ENCODE measurements at regions not wholly inside any gene's neighbourhood (a gene's known extent, or its start where the extent isn't known, plus 50 kb on each side); places are given as distances from the start of the nearest gene placed in this dataset.

DNA sequence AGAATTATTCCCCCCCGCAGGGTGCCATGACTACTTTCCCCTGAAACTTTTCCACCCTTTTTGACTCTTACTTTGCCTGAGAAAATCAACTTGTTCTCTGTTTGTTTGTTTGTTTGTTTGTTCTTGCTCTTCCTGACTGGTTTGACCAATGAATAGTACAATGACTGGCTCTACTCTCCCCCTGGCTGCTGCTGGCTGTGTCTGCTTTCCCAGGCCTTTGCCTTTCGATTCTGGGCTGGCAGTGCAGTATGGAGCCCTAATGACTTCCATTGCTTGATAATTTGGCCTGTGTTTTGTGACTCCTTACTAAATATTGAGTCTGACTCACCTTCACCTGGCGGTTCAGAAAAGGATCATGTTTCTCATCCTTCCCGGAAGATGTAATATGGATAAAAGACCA lies 241.1 kb downstream of the TMEM182 start:
- H3K9me3 ChIP-seq (ENCODE audit: control insufficient read depth, insufficient read depth, low read length): peaks cover 3% of the 10 kb centered on the region
- H4K20me1 ChIP-seq (ENCODE audit: insufficient read depth, low read length): no peaks in the 10 kb centered on the region
- no peaks in the 10 kb centered on the region for H3K36me3 ChIP-seq (ENCODE audit: control insufficient read depth, insufficient read depth, low read length)
- no peaks in the 10 kb centered on the region for H3K9me1 ChIP-seq (ENCODE audit: insufficient read depth, low read length)
- no peak overlapping the region for H2BK20ac ChIP-seq (ENCODE audit: low read depth, low read length)
- H3K4me1 ChIP-seq (ENCODE audit: control insufficient read depth, insufficient read depth, low read length): no peaks in the 10 kb centered on the region
- H3K4ac ChIP-seq (ENCODE audit: low read depth, low read length): no peak overlapping the region
- BruUV-seq (replicated peaks): no TSS peak
- H3K9ac ChIP-seq (ENCODE audit: low read depth, low read length): no peak overlapping the region
- TF ChIP-seq, protein P1, sequence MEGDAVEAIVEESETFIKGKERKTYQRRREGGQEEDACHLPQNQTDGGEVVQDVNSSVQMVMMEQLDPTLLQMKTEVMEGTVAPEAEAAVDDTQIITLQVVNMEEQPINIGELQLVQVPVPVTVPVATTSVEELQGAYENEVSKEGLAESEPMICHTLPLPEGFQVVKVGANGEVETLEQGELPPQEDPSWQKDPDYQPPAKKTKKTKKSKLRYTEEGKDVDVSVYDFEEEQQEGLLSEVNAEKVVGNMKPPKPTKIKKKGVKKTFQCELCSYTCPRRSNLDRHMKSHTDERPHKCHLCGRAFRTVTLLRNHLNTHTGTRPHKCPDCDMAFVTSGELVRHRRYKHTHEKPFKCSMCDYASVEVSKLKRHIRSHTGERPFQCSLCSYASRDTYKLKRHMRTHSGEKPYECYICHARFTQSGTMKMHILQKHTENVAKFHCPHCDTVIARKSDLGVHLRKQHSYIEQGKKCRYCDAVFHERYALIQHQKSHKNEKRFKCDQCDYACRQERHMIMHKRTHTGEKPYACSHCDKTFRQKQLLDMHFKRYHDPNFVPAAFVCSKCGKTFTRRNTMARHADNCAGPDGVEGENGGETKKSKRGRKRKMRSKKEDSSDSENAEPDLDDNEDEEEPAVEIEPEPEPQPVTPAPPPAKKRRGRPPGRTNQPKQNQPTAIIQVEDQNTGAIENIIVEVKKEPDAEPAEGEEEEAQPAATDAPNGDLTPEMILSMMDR (conservative IDR thresholded peaks at IDR 0.05; ENCODE audit: low read depth, low read length): no peak
- TF ChIP-seq RCOR1 (IDR thresholded peaks at IDR 0.05; ENCODE audit: insufficient replicate concordance, low read length) (no peak), POLR2A (IDR thresholded peaks at IDR 0.05; ENCODE audit: low read depth, low read length) (no peak), MXI1 (IDR thresholded peaks at IDR 0.05; ENCODE audit: borderline replicate concordance, low read depth, low read length) (no peak), SMC3 (IDR thresholded peaks at IDR 0.05; ENCODE audit: low read depth, low read length) (no peak), RFX5 (IDR thresholded peaks at IDR 0.05; ENCODE audit: low read depth, low read length) (no peak), RAD21 (IDR thresholded peaks at IDR 0.05; ENCODE audit: low read length) (no peak), CEBPB (IDR thresholded peaks at IDR 0.05; ENCODE audit: low read depth, low read length) (no peak), MAFK (IDR thresholded peaks at IDR 0.05; ENCODE audit: low read depth, low read length) (no peak), NFE2L2 (IDR thresholded peaks at IDR 0.05; ENCODE audit: low read depth, low read length) (no peak), MAZ (IDR thresholded peaks at IDR 0.05; ENCODE audit: borderline replicate concordance, low read depth, low read length) (no peak), CHD1 (IDR thresholded peaks at IDR 0.05; ENCODE audit: low read depth, low read length) (no peak), BHLHE40 (IDR thresholded peaks at IDR 0.05; ENCODE audit: low read depth, low read length) (no peak), FOS (IDR thresholded peaks at IDR 0.05; ENCODE audit: low read depth, low read length) (no peak)
- TF ChIP-seq, protein P2, sequence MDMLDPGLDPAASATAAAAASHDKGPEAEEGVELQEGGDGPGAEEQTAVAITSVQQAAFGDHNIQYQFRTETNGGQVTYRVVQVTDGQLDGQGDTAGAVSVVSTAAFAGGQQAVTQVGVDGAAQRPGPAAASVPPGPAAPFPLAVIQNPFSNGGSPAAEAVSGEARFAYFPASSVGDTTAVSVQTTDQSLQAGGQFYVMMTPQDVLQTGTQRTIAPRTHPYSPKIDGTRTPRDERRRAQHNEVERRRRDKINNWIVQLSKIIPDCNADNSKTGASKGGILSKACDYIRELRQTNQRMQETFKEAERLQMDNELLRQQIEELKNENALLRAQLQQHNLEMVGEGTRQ (IDR thresholded peaks at IDR 0.05; ENCODE audit: low read depth, low read length): no peak
- TF ChIP-seq, protein P3, sequence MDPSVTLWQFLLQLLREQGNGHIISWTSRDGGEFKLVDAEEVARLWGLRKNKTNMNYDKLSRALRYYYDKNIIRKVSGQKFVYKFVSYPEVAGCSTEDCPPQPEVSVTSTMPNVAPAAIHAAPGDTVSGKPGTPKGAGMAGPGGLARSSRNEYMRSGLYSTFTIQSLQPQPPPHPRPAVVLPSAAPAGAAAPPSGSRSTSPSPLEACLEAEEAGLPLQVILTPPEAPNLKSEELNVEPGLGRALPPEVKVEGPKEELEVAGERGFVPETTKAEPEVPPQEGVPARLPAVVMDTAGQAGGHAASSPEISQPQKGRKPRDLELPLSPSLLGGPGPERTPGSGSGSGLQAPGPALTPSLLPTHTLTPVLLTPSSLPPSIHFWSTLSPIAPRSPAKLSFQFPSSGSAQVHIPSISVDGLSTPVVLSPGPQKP (IDR thresholded peaks at IDR 0.05; ENCODE audit: borderline replicate concordance, low read depth, low read length): no peak
- H4K5ac ChIP-seq (ENCODE audit: low read depth, low read length): no peak overlapping the region
- no peak overlapping the region for H2BK15ac ChIP-seq (ENCODE audit: low read depth, low read length)
- H4K91ac ChIP-seq (ENCODE audit: insufficient read depth, low read depth, low read length): no peak overlapping the region
- H3K56ac ChIP-seq (ENCODE audit: extremely low read depth, insufficient read depth, low read length): no peak overlapping the region
- in situ Hi-C loops (cut with MboI; ENCODE audit: low sequenced_read_pairs) (no loop called here), dilution Hi-C loops (cut with HindIII; ENCODE audit: low sequenced_read_pairs, unreplicated experiment) (no loop called here), intact Hi-C loops (cut with micrococcal nuclease) (no loop called here)
- WGBS, 2 experiments (ENCODE audit: extremely low coverage in 2 of 2, insufficient read length in 1 of 2): no CpG with 5 or more reads among the region's 4 CpGs
- H2BK120ac ChIP-seq (ENCODE audit: low read depth, low read length): no peak overlapping the region
- DNase-seq (no peak), ATAC-seq (ENCODE audit: low read depth) (no peak)
- no peak overlapping the region for H3K14ac ChIP-seq (replicated peaks; ENCODE audit: low read depth, low read length)
- H3K27me3 ChIP-seq (ENCODE audit: control insufficient read depth, insufficient read depth, low read length): no peaks in the 10 kb centered on the region
- H3K79me1 ChIP-seq (ENCODE audit: low read depth in 1 of 2, low read length in 2 of 2): no peaks in the 10 kb centered on the region
- H4K8ac ChIP-seq (ENCODE audit: low read depth in 2 of 2, low read length in 2 of 2): no peak overlapping the region
- POLR2A ChIA-PET (ENCODE audit: unreplicated experiment): no interaction called here
- no peak overlapping the region for H3K4me3 ChIP-seq (ENCODE audit: insufficient read depth, low read depth, low read length)
- no peak overlapping the region for H3K23ac ChIP-seq (ENCODE audit: low read depth, low read length)
- no peak overlapping the region for H2AK9ac ChIP-seq (replicated peaks; ENCODE audit: low read depth, low read length, poor library complexity)
- no peak overlapping the region for H2BK5ac ChIP-seq (ENCODE audit: low read depth, low read length, poor library complexity, severe bottlenecking)
- H3K4me2 ChIP-seq (ENCODE audit: low read depth, low read length): no peak overlapping the region
- H2AFZ ChIP-seq (replicated peaks; ENCODE audit: low read length, poor library complexity): no peak overlapping the region
- CTCF ChIA-PET: no interaction called here
- no peak overlapping the region for H2AK5ac ChIP-seq (ENCODE audit: low read depth, low read length)
- H3K18ac ChIP-seq (ENCODE audit: low read depth, low read length): no peak overlapping the region
- no peak overlapping the region for H3K27ac ChIP-seq (ENCODE audit: insufficient read depth, low read length)
